Mesodermal cell (in vitro differentiated cells): ENCODE measurements at regions not wholly inside any gene's neighbourhood (a gene's known extent, or its start where the extent isn't known, plus 50 kb on each side); places are given as distances from the start of the nearest gene placed in this dataset.

ENCODE experiments used
- H3K27ac ChIP-seq: 2 replicates; pipeline ENCODE4 v1.7.0; 2013; ENCODE audit warnings: mild to moderate bottlenecking, low read depth, low read length, moderate library complexity; ENCODE audit not compliant: severe bottlenecking
- H3K36me3 ChIP-seq: 2 replicates; pipeline ENCODE4 v1.7.1; 2013; ENCODE audit warnings: mild to moderate bottlenecking, low read length, moderate library complexity; ENCODE audit not compliant: control insufficient read depth, insufficient read depth
- H3K4me1 ChIP-seq: one replicate; pipeline ENCODE4 v1.7.1; 2013; ENCODE audit warnings: mild to moderate bottlenecking, low read length; ENCODE audit not compliant: insufficient read depth, control insufficient read depth, poor library complexity, severe bottlenecking
- H3K4me3 ChIP-seq: 2 replicates; pipeline ENCODE4 v1.7.0; 2013; ENCODE audit warnings: low read length, control low read depth, mild to moderate bottlenecking; ENCODE audit not compliant: insufficient read depth, poor library complexity, severe bottlenecking; ENCODE audit errors: extremely low read depth
- H3K9me3 ChIP-seq: 2 replicates; pipeline ENCODE4 v1.7.1; 2013; ENCODE audit warnings: mild to moderate bottlenecking, low read length, moderate library complexity; ENCODE audit not compliant: control insufficient read depth
- WGBS, 2 experiments: methylation state at CpG; one replicate each; pipeline ENCODE4 v1.1.5; 2013; ENCODE audit warnings: missing lambda C conversion rate in 2 of 2; ENCODE audit not compliant: insufficient coverage in 2 of 2; 5-methylcytosine and 5-hydroxymethylcytosine counted together

DNA sequence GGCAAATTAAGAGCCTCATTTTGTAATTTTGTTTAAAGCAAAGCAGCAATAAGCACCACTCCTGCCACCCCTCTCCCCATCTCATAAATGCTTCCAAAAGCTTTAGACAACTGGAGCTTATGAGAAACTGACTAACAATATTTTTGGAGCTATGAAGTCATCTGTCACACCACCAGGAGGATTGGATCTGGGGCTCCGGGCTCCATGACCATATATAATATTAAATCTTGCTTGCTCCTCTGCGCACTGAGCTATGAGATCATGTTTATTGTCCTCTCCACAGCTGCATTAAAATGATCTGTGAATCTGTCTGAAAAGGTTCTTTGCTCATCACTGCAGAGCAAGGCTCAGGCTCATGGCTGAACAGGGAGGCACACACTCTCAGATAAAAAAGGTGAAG, 323.7 kb downstream of the ZNF621 start:
- 100% methylated on average over 2 of the region's 2 CpGs; no CpG with 5 or more reads in 1 of the 2 experiments for WGBS, 2 experiments
- Histone ChIP-seq H3K9me3 (no peaks in the 10 kb centered on the region), H3K27ac (no peak overlapping the region)

DNA sequence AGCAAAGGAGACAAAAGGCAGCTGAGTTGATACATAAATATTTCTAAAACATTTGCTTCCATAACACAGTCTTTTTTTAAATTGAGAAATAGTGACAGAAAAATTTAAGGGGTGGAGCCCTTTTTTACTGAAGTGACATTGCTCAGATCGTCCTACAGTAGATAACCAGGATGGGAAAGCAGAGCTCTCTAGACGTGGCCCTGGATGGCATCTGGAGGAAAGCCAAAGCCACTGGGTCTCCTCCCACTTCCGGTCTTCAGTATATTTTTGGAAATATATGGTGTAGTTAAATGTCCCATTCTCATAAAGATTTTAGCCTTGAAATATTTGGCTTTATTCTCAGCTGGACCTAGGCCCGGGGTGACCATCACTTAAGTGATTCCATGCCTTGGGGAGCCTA, 326.1 kb downstream of the ZNF621 start:
- 96 to 100% methylated on average over 2 to 4 of the region's 4 CpGs for WGBS, 2 experiments
- Histone ChIP-seq H3K36me3 (no peaks in the 10 kb centered on the region), H3K4me3 (no peak overlapping the region), H3K4me1 (peaks cover 12% of the 10 kb centered on the region), H3K9me3 (no peaks in the 10 kb centered on the region), H3K27ac (no peak overlapping the region)

More for the DNA sequence above, 323.7 kb downstream of the ZNF621 start:
- peaks cover 30% of the 10 kb centered on the region for H3K4me1 ChIP-seq
- no peak overlapping the region for H3K4me3 ChIP-seq
- H3K36me3 ChIP-seq: no peaks in the 10 kb centered on the region

- H3K9me3 ChIP-seq: no peaks in the 10 kb centered on the region
- 92 to 95% methylated on average over 3 of the region's 3 CpGs for WGBS, 2 experiments
- peaks cover 12% of the 10 kb centered on the region for H3K4me1 ChIP-seq
- H3K4me3 ChIP-seq: no peak overlapping the region
- H3K27ac ChIP-seq: no peak overlapping the region
- no peaks in the 10 kb centered on the region for H3K36me3 ChIP-seq
Observed at GRCh38 chr3:40851836-40852235, 327.1 kb downstream of the ZNF621 start.

GRCh38 chr3:40852712-40853111, 328.0 kb downstream of the ZNF621 start:
- no peak overlapping the region for H3K4me3 ChIP-seq
- no peaks in the 10 kb centered on the region for H3K9me3 ChIP-seq
- 84% methylated on average over 2 of the region's 2 CpGs; no CpG with 5 or more reads in 1 of the 2 experiments for WGBS, 2 experiments
- H3K4me1 ChIP-seq: peaks cover 6% of the 10 kb centered on the region
- no peak overlapping the region for H3K27ac ChIP-seq
- no peaks in the 10 kb centered on the region for H3K36me3 ChIP-seq

- Histone ChIP-seq H3K36me3 (no peaks in the 10 kb centered on the region), H3K9me3 (no peaks in the 10 kb centered on the region), H3K27ac (no peak overlapping the region), H3K4me1 (no peaks in the 10 kb centered on the region), H3K4me3 (no peak overlapping the region)
- WGBS, 2 experiments: 83% methylated on average over 2 of the region's 4 CpGs; no CpG with 5 or more reads in 1 of the 2 experiments
Observed at GRCh38 chr3:40853474-40853873, 328.7 kb downstream of the ZNF621 start.

- Histone ChIP-seq H3K9me3 (no peaks in the 10 kb centered on the region), H3K27ac (no peak overlapping the region), H3K4me1 (no peaks in the 10 kb centered on the region), H3K4me3 (no peak overlapping the region), H3K36me3 (no peaks in the 10 kb centered on the region)
- WGBS, 2 experiments: 80% methylated on average over 1 of the region's 1 CpG; no CpG with 5 or more reads in 1 of the 2 experiments
Observed at GRCh38 chr3:40855871-40856270, 331.1 kb downstream of the ZNF621 start.

- WGBS, 2 experiments: 84 to 89% methylated on average over 4 of the region's 7 CpGs
- H3K36me3 ChIP-seq: no peaks in the 10 kb centered on the region
Observed at GRCh38 chr3:40858364-40859115, 333.8 kb downstream of the ZNF621 start.

DNA sequence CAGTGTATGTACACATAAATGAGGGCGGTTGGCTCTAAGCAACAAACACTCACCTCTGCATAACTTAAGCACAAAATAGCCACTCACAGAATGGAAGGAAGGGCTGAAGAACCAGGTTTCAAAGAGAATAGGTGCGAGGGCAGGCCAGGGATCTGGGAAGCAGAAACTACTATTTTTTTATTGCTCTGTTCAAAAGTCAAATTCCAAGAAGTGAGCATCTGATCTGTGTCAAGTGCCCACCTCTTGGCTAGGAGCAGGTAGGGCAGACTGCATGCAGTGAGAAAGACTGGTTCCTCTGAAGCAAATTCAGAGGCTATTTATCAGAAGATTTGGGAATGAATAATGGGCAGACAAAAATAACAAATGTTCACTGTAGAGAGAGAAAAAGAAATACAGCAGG, 336.4 kb upstream of the CTNNB1 start:
- 100% methylated on average over 1 of the region's 2 CpGs for WGBS, 2 experiments
- H3K9me3 ChIP-seq: no peaks in the 10 kb centered on the region
- no peak overlapping the region for H3K27ac ChIP-seq
- no peaks in the 10 kb centered on the region for H3K36me3 ChIP-seq
- no peak overlapping the region for H3K4me3 ChIP-seq
- H3K4me1 ChIP-seq: no peaks in the 10 kb centered on the region

More at GRCh38 chr3:40858364-40859115, 333.8 kb downstream of the ZNF621 start:
- H3K27ac ChIP-seq: no peak overlapping the region
- no peak overlapping the region for H3K4me3 ChIP-seq
- no peaks in the 10 kb centered on the region for H3K9me3 ChIP-seq
- H3K4me1 ChIP-seq: no peaks in the 10 kb centered on the region

DNA sequence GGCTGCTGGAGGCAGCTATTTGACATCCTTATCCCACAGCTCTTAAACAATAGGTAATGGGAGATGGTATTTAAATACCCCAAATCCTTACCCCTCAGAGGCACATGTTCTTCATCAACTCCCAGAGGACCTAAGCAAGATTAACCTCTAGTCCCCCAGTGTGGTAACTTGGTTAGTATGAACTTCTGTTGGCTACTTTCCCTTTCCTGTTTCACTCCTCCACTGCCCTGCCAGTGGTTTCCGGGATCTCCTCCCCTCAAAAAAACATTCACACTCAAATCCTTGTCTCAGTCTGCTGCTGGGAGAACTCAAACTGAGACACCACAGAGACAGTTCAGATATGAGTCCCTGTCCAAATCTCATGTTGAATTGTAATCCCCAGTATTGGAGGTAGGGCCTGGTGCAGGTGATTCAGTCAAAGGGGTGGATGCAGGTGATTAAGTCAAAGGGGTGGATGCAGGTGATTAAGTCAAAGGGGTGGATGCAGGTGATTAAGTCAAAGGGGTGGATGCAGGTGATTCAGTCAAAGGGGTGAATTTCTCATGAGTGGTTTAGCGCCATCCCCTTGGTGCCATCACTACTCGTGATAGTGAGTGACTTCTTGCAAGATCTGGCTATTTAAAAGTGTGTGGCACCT, 335.0 kb upstream of the CTNNB1 start:
- H3K9me3 ChIP-seq: no peaks in the 10 kb centered on the region
- H3K36me3 ChIP-seq: no peaks in the 10 kb centered on the region
- no peak overlapping the region for H3K27ac ChIP-seq
- 83 to 90% methylated on average over 2 to 3 of the region's 3 CpGs for WGBS, 2 experiments
- H3K4me3 ChIP-seq: no peak overlapping the region
- H3K4me1 ChIP-seq: no peaks in the 10 kb centered on the region

GRCh38 chr3:40864915-40865314, 334.4 kb upstream of the CTNNB1 start:
- no peak overlapping the region for H3K27ac ChIP-seq
- no peaks in the 10 kb centered on the region for H3K9me3 ChIP-seq
- no peaks in the 10 kb centered on the region for H3K36me3 ChIP-seq
- H3K4me3 ChIP-seq: no peak overlapping the region
- no CpG with 5 or more reads among the region's 1 CpG for WGBS, 2 experiments
- no peaks in the 10 kb centered on the region for H3K4me1 ChIP-seq

DNA sequence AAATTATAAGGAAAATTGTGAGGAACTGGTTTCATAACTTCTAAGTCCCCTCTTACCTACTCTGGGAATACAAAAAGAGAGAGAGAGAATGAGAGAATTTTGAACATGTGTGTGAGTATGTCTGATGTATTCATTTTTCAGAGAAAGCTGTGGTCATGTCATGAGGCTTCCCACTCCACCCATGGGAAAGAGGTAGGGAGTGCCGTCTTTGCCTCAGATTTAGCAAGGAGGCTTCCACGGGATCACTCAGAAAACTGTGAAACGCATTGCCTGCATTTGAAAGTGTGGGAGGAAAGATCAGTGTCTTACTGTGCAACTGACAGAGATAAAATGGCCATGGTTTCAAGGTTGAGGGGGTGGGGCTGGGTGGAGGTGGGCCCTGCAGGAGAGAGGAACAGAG, 331.5 kb upstream of the CTNNB1 start:
- 81 to 90% methylated on average over 3 of the region's 3 CpGs for WGBS, 2 experiments
- Histone ChIP-seq H3K9me3 (no peaks in the 10 kb centered on the region), H3K4me3 (no peak overlapping the region), H3K27ac (no peak overlapping the region), H3K36me3 (no peaks in the 10 kb centered on the region), H3K4me1 (peaks cover 4% of the 10 kb centered on the region)
